ENCODE measurements at regions not wholly inside any gene's neighbourhood (a gene's known extent, or its start where the extent isn't known, plus 50 kb on each side); places are given as distances from the start of the nearest gene placed in this dataset.

DNA sequence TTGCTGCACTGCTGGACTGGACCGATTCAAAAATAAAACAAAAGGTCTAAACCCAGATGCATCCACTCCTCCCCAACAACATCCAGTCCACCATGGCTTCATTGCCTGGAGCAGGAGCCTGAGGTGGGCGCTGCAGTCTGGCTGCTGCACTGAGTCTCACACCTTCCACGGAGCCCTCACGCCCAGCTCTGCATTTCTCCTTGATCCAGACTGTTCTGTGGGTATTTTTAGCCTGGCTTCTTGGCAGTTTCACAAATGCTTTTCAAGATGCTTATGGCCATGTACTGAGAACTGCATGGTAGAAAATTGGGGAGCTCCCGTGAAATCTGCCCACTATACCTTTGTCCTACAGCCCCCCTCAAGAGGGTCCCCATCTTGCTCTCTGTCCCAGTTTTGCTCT, 53.3 kb upstream of the JAM3 start:
- no peak overlapping the region for H3K9ac ChIP-seq (ENCODE audit: extremely low read depth, low read length, poor library complexity, severe bottlenecking)
- H3K4me1 ChIP-seq (ENCODE audit: control insufficient read depth, insufficient read depth, low read length) = no peaks in the 10 kb centered on the region
- no peaks in the 10 kb centered on the region for H3K9me3 ChIP-seq (ENCODE audit: control insufficient read depth, low read length)
- Mint-ChIP-seq H3K27ac (no peak overlapping the region), H3K27me3 (ENCODE audit: insufficient read depth) (peaks cover 27% of the 10 kb centered on the region), H3K36me3 (ENCODE audit: low read depth) (no peaks in the 10 kb centered on the region), H3K9me3 (no peaks in the 10 kb centered on the region), H3K4me3 (no peak overlapping the region), H3K4me1 (no peaks in the 10 kb centered on the region)
- H3K27me3 ChIP-seq (ENCODE audit: control insufficient read depth, insufficient read depth, low read length, poor library complexity, severe bottlenecking) = peaks cover 29% of the 10 kb centered on the region
- no peak overlapping the region for H3K4me3 ChIP-seq (ENCODE audit: low read length)
- no peak for DNase-seq
- H3K36me3 ChIP-seq (ENCODE audit: control insufficient read depth, insufficient read depth, low read length) = no peaks in the 10 kb centered on the region
- TF ChIP-seq, protein P1, sequence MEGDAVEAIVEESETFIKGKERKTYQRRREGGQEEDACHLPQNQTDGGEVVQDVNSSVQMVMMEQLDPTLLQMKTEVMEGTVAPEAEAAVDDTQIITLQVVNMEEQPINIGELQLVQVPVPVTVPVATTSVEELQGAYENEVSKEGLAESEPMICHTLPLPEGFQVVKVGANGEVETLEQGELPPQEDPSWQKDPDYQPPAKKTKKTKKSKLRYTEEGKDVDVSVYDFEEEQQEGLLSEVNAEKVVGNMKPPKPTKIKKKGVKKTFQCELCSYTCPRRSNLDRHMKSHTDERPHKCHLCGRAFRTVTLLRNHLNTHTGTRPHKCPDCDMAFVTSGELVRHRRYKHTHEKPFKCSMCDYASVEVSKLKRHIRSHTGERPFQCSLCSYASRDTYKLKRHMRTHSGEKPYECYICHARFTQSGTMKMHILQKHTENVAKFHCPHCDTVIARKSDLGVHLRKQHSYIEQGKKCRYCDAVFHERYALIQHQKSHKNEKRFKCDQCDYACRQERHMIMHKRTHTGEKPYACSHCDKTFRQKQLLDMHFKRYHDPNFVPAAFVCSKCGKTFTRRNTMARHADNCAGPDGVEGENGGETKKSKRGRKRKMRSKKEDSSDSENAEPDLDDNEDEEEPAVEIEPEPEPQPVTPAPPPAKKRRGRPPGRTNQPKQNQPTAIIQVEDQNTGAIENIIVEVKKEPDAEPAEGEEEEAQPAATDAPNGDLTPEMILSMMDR (conservative IDR thresholded peaks at IDR 0.05) = no peak
- WGBS, 2 experiments (ENCODE audit: insufficient coverage in 1 of 2, insufficient read length in 1 of 2) = 88 to 92% methylated on average over 4 to 5 of the region's 5 CpGs
- no peak overlapping the region for H3K27ac ChIP-seq (ENCODE audit: low read depth, low read length)

- WGBS, 2 experiments (ENCODE audit: insufficient coverage in 1 of 2, insufficient read length in 1 of 2) = 89 to 92% methylated on average over 10 to 22 of the region's 22 CpGs
- no peak for DNase-seq
- H3K27me3 ChIP-seq (ENCODE audit: control insufficient read depth, insufficient read depth, low read length, poor library complexity, severe bottlenecking) = peaks cover 29% of the 10 kb centered on the region
- no peak overlapping the region for H3K4me3 ChIP-seq (ENCODE audit: low read length)
- H3K36me3 ChIP-seq (ENCODE audit: control insufficient read depth, insufficient read depth, low read length) = no peaks in the 10 kb centered on the region
- TF ChIP-seq, protein P1 (conservative IDR thresholded peaks at IDR 0.05) = no peak
- no peaks in the 10 kb centered on the region for H3K4me1 ChIP-seq (ENCODE audit: control insufficient read depth, insufficient read depth, low read length)
- no peak overlapping the region for H3K27ac ChIP-seq (ENCODE audit: low read depth, low read length)
- Mint-ChIP-seq H3K4me1 (no peaks in the 10 kb centered on the region), H3K9me3 (no peaks in the 10 kb centered on the region), H3K4me3 (no peak overlapping the region), H3K36me3 (ENCODE audit: low read depth) (no peaks in the 10 kb centered on the region), H3K27me3 (ENCODE audit: insufficient read depth) (peaks cover 27% of the 10 kb centered on the region), H3K27ac (no peak overlapping the region)
- no peaks in the 10 kb centered on the region for H3K9me3 ChIP-seq (ENCODE audit: control insufficient read depth, low read length)
- H3K9ac ChIP-seq (ENCODE audit: extremely low read depth, low read length, poor library complexity, severe bottlenecking) = no peak overlapping the region
These were observed 51.1 kb upstream of the JAM3 start for GRCh38 chr11:134017511-134018430.

All from endodermal cell (in vitro differentiated cells).